ENCODE measurements at regions not wholly inside any gene's neighbourhood (a gene's known extent, or its start where the extent isn't known, plus 50 kb on each side); places are given as distances from the start of the nearest gene placed in this dataset.

DNA sequence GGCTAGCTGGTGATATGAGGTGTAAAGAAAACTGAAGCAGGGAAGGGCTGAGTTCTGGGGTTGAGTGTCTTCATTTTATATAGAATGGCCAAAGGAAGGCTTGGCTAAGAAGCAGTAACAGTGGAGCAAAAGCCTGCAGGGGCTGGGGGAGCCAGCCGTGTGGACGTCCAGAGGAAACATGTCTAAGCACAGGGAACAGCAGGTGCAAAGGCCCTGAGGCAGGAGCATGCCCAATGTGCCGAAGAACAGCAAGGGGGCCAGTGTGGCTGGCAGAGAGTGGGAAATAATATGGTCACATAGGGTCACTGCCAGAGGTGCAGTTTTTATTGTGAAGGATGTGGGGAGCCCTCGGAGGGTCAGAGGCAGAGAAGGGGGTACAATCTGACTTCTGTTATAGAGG, 60.5 kb upstream of the KCNG1 start:
- no peaks in the 10 kb centered on the region for H3K4me1 ChIP-seq (ENCODE audit: low read length)
- H2AFZ ChIP-seq (ENCODE audit: low read length) = no peak overlapping the region
- DNase-seq = no peak
- H3K9ac ChIP-seq (ENCODE audit: low read length) = no peak overlapping the region
- H3K4me3 ChIP-seq (ENCODE audit: low read length) = no peak overlapping the region
- no peak overlapping the region for H3K27ac ChIP-seq (ENCODE audit: low read length)
- no peak overlapping the region for H3K4me2 ChIP-seq (ENCODE audit: low read depth, low read length, poor library complexity, severe bottlenecking)
- no peaks in the 10 kb centered on the region for H3K27me3 ChIP-seq (ENCODE audit: low read length)
- H4K20me1 ChIP-seq (ENCODE audit: insufficient read depth, low read depth, low read length) = no peaks in the 10 kb centered on the region
- no peaks in the 10 kb centered on the region for H3K36me3 ChIP-seq (ENCODE audit: insufficient read depth, low read length)
- no peaks in the 10 kb centered on the region for H3K79me2 ChIP-seq (ENCODE audit: low read length)
- no peaks in the 10 kb centered on the region for H3K9me2 ChIP-seq (replicated peaks; ENCODE audit: insufficient read depth, low read length)
- H3K9me3 ChIP-seq (ENCODE audit: low read length) = no peaks in the 10 kb centered on the region

DNA sequence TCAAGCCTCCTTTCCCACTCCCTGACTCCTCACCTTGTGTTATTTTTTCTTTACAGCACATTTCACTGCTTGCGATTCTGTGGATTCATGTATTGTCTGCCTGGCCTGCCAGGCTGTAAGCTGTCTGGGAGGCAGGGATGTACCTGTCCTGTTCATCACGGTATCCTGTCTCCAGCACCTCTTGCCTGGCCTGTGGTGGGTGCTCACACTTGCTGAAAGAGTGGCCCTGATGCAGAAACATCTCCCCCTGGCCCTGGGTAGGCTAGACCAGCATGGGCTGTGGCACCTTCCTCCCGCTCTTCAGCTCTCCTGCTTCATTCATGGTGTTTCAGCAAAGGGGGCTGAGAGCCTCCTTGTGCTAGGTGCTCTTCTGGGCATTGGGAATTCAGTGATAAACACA, 60.1 kb upstream of the KCNG1 start:
- no peak overlapping the region for H2AFZ ChIP-seq (ENCODE audit: low read length)
- no peaks in the 10 kb centered on the region for H3K4me1 ChIP-seq (ENCODE audit: low read length)
- H3K27me3 ChIP-seq (ENCODE audit: low read length) = no peaks in the 10 kb centered on the region
- no peak overlapping the region for H3K27ac ChIP-seq (ENCODE audit: low read length)
- H3K4me2 ChIP-seq (ENCODE audit: low read depth, low read length, poor library complexity, severe bottlenecking) = no peak overlapping the region
- no peaks in the 10 kb centered on the region for H3K79me2 ChIP-seq (ENCODE audit: low read length)
- H3K36me3 ChIP-seq (ENCODE audit: insufficient read depth, low read length) = no peaks in the 10 kb centered on the region
- no peaks in the 10 kb centered on the region for H3K9me3 ChIP-seq (ENCODE audit: low read length)
- no peaks in the 10 kb centered on the region for H3K9me2 ChIP-seq (replicated peaks; ENCODE audit: insufficient read depth, low read length)
- H4K20me1 ChIP-seq (ENCODE audit: insufficient read depth, low read depth, low read length) = no peaks in the 10 kb centered on the region
- no peak overlapping the region for H3K4me3 ChIP-seq (ENCODE audit: low read length)
- no peak for DNase-seq
- no peak overlapping the region for H3K9ac ChIP-seq (ENCODE audit: low read length)

DNA sequence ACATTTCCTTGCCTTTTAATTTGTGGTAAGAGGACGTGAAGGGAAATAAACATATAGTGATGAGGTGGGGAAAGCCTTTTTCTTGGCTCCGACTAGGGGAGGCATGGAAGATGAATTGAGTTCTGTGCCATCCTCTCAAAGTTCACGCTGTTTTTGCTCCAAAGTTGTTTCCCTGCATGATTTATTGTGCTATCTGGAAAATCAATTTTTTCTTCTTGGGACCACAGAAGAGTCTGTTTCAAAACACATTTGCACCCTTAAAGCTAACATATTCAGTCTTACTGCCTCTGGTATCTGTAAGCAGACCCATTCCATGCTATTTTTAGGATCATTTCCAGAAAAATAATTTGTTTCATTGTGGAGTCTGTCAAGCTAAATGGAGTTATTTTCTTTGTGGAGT, 57.6 kb upstream of the KCNG1 start:
- no peak overlapping the region for H2AFZ ChIP-seq (ENCODE audit: low read length)
- no peaks in the 10 kb centered on the region for H3K9me3 ChIP-seq (ENCODE audit: low read length)
- H3K4me2 ChIP-seq (ENCODE audit: low read depth, low read length, poor library complexity, severe bottlenecking) = no peak overlapping the region
- no peak overlapping the region for H3K4me3 ChIP-seq (ENCODE audit: low read length)
- no peaks in the 10 kb centered on the region for H3K36me3 ChIP-seq (ENCODE audit: insufficient read depth, low read length)
- H3K27me3 ChIP-seq (ENCODE audit: low read length) = no peaks in the 10 kb centered on the region
- no peaks in the 10 kb centered on the region for H4K20me1 ChIP-seq (ENCODE audit: insufficient read depth, low read depth, low read length)
- no peaks in the 10 kb centered on the region for H3K4me1 ChIP-seq (ENCODE audit: low read length)
- no peaks in the 10 kb centered on the region for H3K79me2 ChIP-seq (ENCODE audit: low read length)
- no peak overlapping the region for H3K9ac ChIP-seq (ENCODE audit: low read length)
- H3K9me2 ChIP-seq (replicated peaks; ENCODE audit: insufficient read depth, low read length) = no peaks in the 10 kb centered on the region
- no peak overlapping the region for H3K27ac ChIP-seq (ENCODE audit: low read length)
- no peak for DNase-seq

DNA sequence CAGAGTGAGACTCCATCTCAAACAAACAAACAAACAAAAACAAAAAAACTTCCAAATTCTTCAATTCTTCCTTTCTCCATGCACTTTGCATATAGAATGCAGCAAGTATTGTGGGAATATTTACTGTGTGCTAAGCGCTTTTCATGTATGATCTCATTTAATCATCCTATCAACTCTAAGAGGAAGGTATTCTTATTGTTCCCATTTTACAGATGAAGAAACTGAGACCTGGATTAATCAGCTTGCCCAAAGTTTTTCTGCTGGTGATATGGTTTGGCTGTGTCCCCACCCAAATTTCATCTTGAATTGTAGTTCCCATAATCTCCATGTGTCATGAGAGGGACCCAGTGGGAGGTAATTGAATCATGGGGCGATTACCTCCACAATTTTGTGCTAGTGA, 56.6 kb upstream of the KCNG1 start:
- Histone ChIP-seq H3K9me2 (replicated peaks; ENCODE audit: insufficient read depth, low read length) (no peaks in the 10 kb centered on the region), H2AFZ (ENCODE audit: low read length) (no peak overlapping the region), H3K4me3 (ENCODE audit: low read length) (no peak overlapping the region), H4K20me1 (ENCODE audit: insufficient read depth, low read depth, low read length) (no peaks in the 10 kb centered on the region), H3K4me1 (ENCODE audit: low read length) (no peaks in the 10 kb centered on the region), H3K36me3 (ENCODE audit: insufficient read depth, low read length) (no peaks in the 10 kb centered on the region), H3K9me3 (ENCODE audit: low read length) (no peaks in the 10 kb centered on the region), H3K4me2 (ENCODE audit: low read depth, low read length, poor library complexity, severe bottlenecking) (no peak overlapping the region), H3K27ac (ENCODE audit: low read length) (no peak overlapping the region), H3K27me3 (ENCODE audit: low read length) (no peaks in the 10 kb centered on the region), H3K79me2 (ENCODE audit: low read length) (no peaks in the 10 kb centered on the region), H3K9ac (ENCODE audit: low read length) (no peak overlapping the region)
- no peak for DNase-seq

GRCh38 chr20:51077686-51078060, 54.8 kb upstream of the KCNG1 start:
- no peaks in the 10 kb centered on the region for H4K20me1 ChIP-seq (ENCODE audit: insufficient read depth, low read depth, low read length)
- no peak overlapping the region for H3K27ac ChIP-seq (ENCODE audit: low read length)
- no peaks in the 10 kb centered on the region for H3K9me3 ChIP-seq (ENCODE audit: low read length)
- H3K9me2 ChIP-seq (replicated peaks; ENCODE audit: insufficient read depth, low read length) = no peaks in the 10 kb centered on the region
- H3K27me3 ChIP-seq (ENCODE audit: low read length) = no peaks in the 10 kb centered on the region
- H3K4me1 ChIP-seq (ENCODE audit: low read length) = no peaks in the 10 kb centered on the region
- H3K36me3 ChIP-seq (ENCODE audit: insufficient read depth, low read length) = no peaks in the 10 kb centered on the region
- no peak for DNase-seq
- H3K9ac ChIP-seq (ENCODE audit: low read length) = no peak overlapping the region
- no peak overlapping the region for H3K4me2 ChIP-seq (ENCODE audit: low read depth, low read length, poor library complexity, severe bottlenecking)
- no peaks in the 10 kb centered on the region for H3K79me2 ChIP-seq (ENCODE audit: low read length)
- no peak overlapping the region for H3K4me3 ChIP-seq (ENCODE audit: low read length)
- no peak overlapping the region for H2AFZ ChIP-seq (ENCODE audit: low read length)

DNA sequence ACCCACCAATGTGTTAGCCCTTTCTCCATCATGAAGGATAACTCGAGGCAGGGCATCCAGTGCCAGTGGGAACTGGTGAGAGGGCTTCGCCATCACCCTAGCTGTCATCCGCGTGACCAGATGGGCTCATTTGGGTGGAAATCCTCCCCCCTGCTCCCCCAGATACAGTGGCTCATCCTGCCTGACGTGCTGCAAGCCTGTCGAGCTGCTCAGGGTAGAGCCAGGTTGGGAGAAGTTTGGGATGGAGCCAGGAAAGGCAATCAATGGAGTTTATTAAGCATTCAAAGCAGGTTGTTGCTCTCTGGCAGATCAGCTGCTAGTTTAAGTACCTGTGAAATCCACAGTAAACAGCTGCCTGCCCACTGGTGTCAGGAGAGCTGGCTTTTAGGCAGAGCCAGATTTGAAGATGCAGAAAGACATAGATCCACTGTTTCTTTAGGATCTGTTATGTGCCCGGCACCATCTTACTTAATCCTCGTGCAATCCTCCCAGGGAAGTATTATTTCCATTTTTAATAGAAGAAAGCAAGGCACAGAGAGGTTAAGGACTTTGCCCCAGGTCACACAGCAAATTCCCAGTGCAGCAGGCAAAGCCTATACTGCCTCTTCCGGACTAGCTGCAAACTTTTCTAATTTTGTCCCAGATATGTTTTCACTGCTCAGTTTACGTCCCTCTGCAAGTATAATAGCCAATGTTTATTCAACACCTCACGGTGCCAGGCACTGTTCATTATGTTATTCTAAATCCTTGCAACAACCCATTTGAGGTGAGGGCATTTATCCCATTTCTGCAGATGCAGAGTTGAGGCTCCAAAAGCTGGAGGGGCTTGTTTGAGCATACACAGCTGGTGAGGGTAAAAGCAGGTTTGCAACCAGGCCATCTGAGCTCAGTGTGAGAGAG, 54.1 kb upstream of the KCNG1 start:
- Histone ChIP-seq H3K9me3 (ENCODE audit: low read length) (no peaks in the 10 kb centered on the region), H3K36me3 (ENCODE audit: insufficient read depth, low read length) (no peaks in the 10 kb centered on the region), H3K27ac (ENCODE audit: low read length) (no peak overlapping the region), H3K9ac (ENCODE audit: low read length) (no peak overlapping the region), H4K20me1 (ENCODE audit: insufficient read depth, low read depth, low read length) (no peaks in the 10 kb centered on the region), H3K79me2 (ENCODE audit: low read length) (no peaks in the 10 kb centered on the region), H3K27me3 (ENCODE audit: low read length) (no peaks in the 10 kb centered on the region), H3K4me1 (ENCODE audit: low read length) (no peaks in the 10 kb centered on the region), H3K9me2 (replicated peaks; ENCODE audit: insufficient read depth, low read length) (no peaks in the 10 kb centered on the region), H3K4me3 (ENCODE audit: low read length) (no peak overlapping the region), H3K4me2 (ENCODE audit: low read depth, low read length, poor library complexity, severe bottlenecking) (no peak overlapping the region), H2AFZ (ENCODE audit: low read length) (no peak overlapping the region)
- no peak for DNase-seq

GRCh38 chr20:51074062-51074461, 51.2 kb upstream of the KCNG1 start:
- Histone ChIP-seq H3K36me3 (ENCODE audit: insufficient read depth, low read length) (no peaks in the 10 kb centered on the region), H3K27ac (ENCODE audit: low read length) (no peak overlapping the region), H3K9me2 (replicated peaks; ENCODE audit: insufficient read depth, low read length) (no peaks in the 10 kb centered on the region), H3K79me2 (ENCODE audit: low read length) (no peaks in the 10 kb centered on the region), H2AFZ (ENCODE audit: low read length) (no peak overlapping the region), H3K27me3 (ENCODE audit: low read length) (no peaks in the 10 kb centered on the region), H3K9ac (ENCODE audit: low read length) (no peak overlapping the region), H3K4me2 (ENCODE audit: low read depth, low read length, poor library complexity, severe bottlenecking) (no peak overlapping the region), H3K9me3 (ENCODE audit: low read length) (no peaks in the 10 kb centered on the region), H4K20me1 (ENCODE audit: insufficient read depth, low read depth, low read length) (no peaks in the 10 kb centered on the region), H3K4me1 (ENCODE audit: low read length) (no peaks in the 10 kb centered on the region), H3K4me3 (ENCODE audit: low read length) (no peak overlapping the region)
- DNase-seq = no peak

Data from Karpas-422 (cell line).